ENCODE measurements at regions not wholly inside any gene's neighbourhood (a gene's known extent, or its start where the extent isn't known, plus 50 kb on each side); places are given as distances from the start of the nearest gene placed in this dataset.

GRCh38 chr1:83581747-83582146, 417.2 kb downstream of the TTLL7 start:
- DNase-seq (ENCODE audit: low read depth in 3 of 3) = no peak

GRCh38 chr1:83574791-83575190, 424.1 kb downstream of the TTLL7 start:
- no peak for DNase-seq (ENCODE audit: low read depth in 3 of 3)

GRCh38 chr1:83573776-83574175, 425.2 kb downstream of the TTLL7 start:
- DNase-seq (ENCODE audit: low read depth in 3 of 3) = no peak

GRCh38 chr1:83571536-83571935, 427.4 kb downstream of the TTLL7 start:
- DNase-seq (ENCODE audit: low read depth in 3 of 3) = no peak

- no peak for DNase-seq (ENCODE audit: low read depth in 3 of 3)
These were observed 437.6 kb downstream of the TTLL7 start for GRCh38 chr1:83561346-83561745.

- no peak for DNase-seq (ENCODE audit: low read depth in 3 of 3)
These were observed 439.6 kb downstream of the TTLL7 start for GRCh38 chr1:83559129-83559840.

GRCh38 chr1:83555871-83556270, 443.1 kb downstream of the TTLL7 start:
- no peak for DNase-seq (ENCODE audit: low read depth in 3 of 3)

- DNase-seq (ENCODE audit: low read depth in 3 of 3) = no peak
These were observed 444.8 kb downstream of the TTLL7 start for GRCh38 chr1:83554174-83554573.

GRCh38 chr1:83552820-83553219, 446.1 kb downstream of the TTLL7 start:
- no peak for DNase-seq (ENCODE audit: low read depth in 3 of 3)

GRCh38 chr1:83548311-83548710, 450.6 kb downstream of the TTLL7 start:
- DNase-seq (ENCODE audit: low read depth in 3 of 3) = no peak

- no peak for DNase-seq (ENCODE audit: low read depth in 3 of 3)
These were observed 451.0 kb downstream of the TTLL7 start for GRCh38 chr1:83547901-83548300.

GRCh38 chr1:83546874-83547273, 452.1 kb downstream of the TTLL7 start:
- no peak for DNase-seq (ENCODE audit: low read depth in 3 of 3)

- DNase-seq (ENCODE audit: low read depth in 3 of 3) = no peak
These were observed 453.7 kb downstream of the TTLL7 start for GRCh38 chr1:83545066-83545862.

GRCh38 chr1:83543222-83543973, 455.5 kb downstream of the TTLL7 start:
- DNase-seq (ENCODE audit: low read depth in 3 of 3) = no peak

GRCh38 chr1:83531521-83532309, 467.2 kb downstream of the TTLL7 start:
- no peak for DNase-seq (ENCODE audit: low read depth in 3 of 3)

- DNase-seq (ENCODE audit: low read depth in 3 of 3) = no peak
These were observed 468.4 kb downstream of the TTLL7 start for GRCh38 chr1:83530506-83530905.

GRCh38 chr1:83527987-83528386, 470.9 kb downstream of the TTLL7 start:
- no peak for DNase-seq (ENCODE audit: low read depth in 3 of 3)

- DNase-seq (ENCODE audit: low read depth in 3 of 3) = no peak
These were observed 478.1 kb downstream of the TTLL7 start for GRCh38 chr1:83520797-83521196.

GRCh38 chr1:83516369-83516768, 482.6 kb downstream of the TTLL7 start:
- no peak for DNase-seq (ENCODE audit: low read depth in 3 of 3)

- DNase-seq (ENCODE audit: low read depth in 3 of 3) = no peak
These were observed 483.3 kb downstream of the TTLL7 start for GRCh38 chr1:83515578-83516154.
